ENCODE measurements at regions not wholly inside any gene's neighbourhood (a gene's known extent, or its start where the extent isn't known, plus 50 kb on each side); places are given as distances from the start of the nearest gene placed in this dataset.

DNA sequence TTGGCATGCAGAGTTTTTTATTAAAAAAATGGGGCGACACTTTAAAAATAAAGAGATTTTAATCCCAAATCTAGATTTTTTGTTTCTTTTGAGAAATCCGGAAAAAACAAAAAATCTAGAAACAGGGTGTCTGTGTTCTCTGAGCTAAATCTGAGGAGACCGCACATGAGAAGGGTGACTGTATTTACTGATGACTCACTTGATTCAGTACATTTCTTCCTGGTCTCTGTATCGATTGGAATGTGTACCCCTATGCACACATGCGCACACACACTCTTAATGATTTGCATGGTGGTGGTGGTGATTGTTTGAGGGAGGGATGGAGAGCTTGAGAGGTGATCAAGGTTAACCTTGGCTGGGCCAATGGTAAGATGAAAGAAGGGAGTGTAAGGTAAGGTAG is 443.1 kb upstream of the THRB start:
- H3K4me1 ChIP-seq (ENCODE audit: control insufficient read depth, insufficient read depth, low read length) = no peaks in the 10 kb centered on the region
- H3K4me3 ChIP-seq (ENCODE audit: low read length) = no peak overlapping the region
- no CpG with 5 or more reads among the region's 5 CpGs for whole genome bisulfite sequencing (ENCODE audit: insufficient coverage, insufficient read length)
- H3K27me3 ChIP-seq (ENCODE audit: control insufficient read depth, insufficient read depth, low read length) = no peaks in the 10 kb centered on the region
- H3K9me3 ChIP-seq (ENCODE audit: control insufficient read depth, insufficient read depth, low read length) = no peaks in the 10 kb centered on the region
- H3K36me3 ChIP-seq (ENCODE audit: control insufficient read depth, insufficient read depth, low read length) = no peaks in the 10 kb centered on the region
- H3K27ac ChIP-seq (ENCODE audit: low read length) = no peak overlapping the region
- no peak for DNase-seq (ENCODE audit: low read depth, low spot score)

- H3K27ac ChIP-seq (ENCODE audit: low read length) = no peak overlapping the region
- no CpG with 5 or more reads among the region's 3 CpGs for WGBS (ENCODE audit: insufficient coverage, insufficient read length)
- no peaks in the 10 kb centered on the region for H3K9me3 ChIP-seq (ENCODE audit: control insufficient read depth, insufficient read depth, low read length)
- H3K4me1 ChIP-seq (ENCODE audit: control insufficient read depth, insufficient read depth, low read length) = no peaks in the 10 kb centered on the region
- no peaks in the 10 kb centered on the region for H3K36me3 ChIP-seq (ENCODE audit: control insufficient read depth, insufficient read depth, low read length)
- DNase-seq (ENCODE audit: low read depth, low spot score) = no peak
- H3K27me3 ChIP-seq (ENCODE audit: control insufficient read depth, insufficient read depth, low read length) = peaks cover 5% of the 10 kb centered on the region
- H3K4me3 ChIP-seq (ENCODE audit: low read length) = no peak overlapping the region
Measured at GRCh38 chr3:24943961-24944360, 449.3 kb upstream of the THRB start.

GRCh38 chr3:24944805-24945520 is 450.3 kb upstream of the THRB start:
- Histone ChIP-seq H3K36me3 (ENCODE audit: control insufficient read depth, insufficient read depth, low read length) (no peaks in the 10 kb centered on the region), H3K9me3 (ENCODE audit: control insufficient read depth, insufficient read depth, low read length) (no peaks in the 10 kb centered on the region), H3K27ac (ENCODE audit: low read length) (no peak overlapping the region), H3K4me3 (ENCODE audit: low read length) (no peak overlapping the region), H3K4me1 (ENCODE audit: control insufficient read depth, insufficient read depth, low read length) (no peaks in the 10 kb centered on the region), H3K27me3 (ENCODE audit: control insufficient read depth, insufficient read depth, low read length) (peaks cover 10% of the 10 kb centered on the region)
- no CpG with 5 or more reads among the region's 3 CpGs for WGBS (ENCODE audit: insufficient coverage, insufficient read length)
- DNase-seq (ENCODE audit: low read depth, low spot score) = no peak

GRCh38 chr3:24945563-24945962 is 450.9 kb upstream of the THRB start:
- Histone ChIP-seq H3K4me1 (ENCODE audit: control insufficient read depth, insufficient read depth, low read length) (no peaks in the 10 kb centered on the region), H3K27me3 (ENCODE audit: control insufficient read depth, insufficient read depth, low read length) (peaks cover 12% of the 10 kb centered on the region), H3K4me3 (ENCODE audit: low read length) (no peak overlapping the region), H3K36me3 (ENCODE audit: control insufficient read depth, insufficient read depth, low read length) (no peaks in the 10 kb centered on the region), H3K27ac (ENCODE audit: low read length) (no peak overlapping the region), H3K9me3 (ENCODE audit: control insufficient read depth, insufficient read depth, low read length) (no peaks in the 10 kb centered on the region)
- no CpG with 5 or more reads among the region's 2 CpGs for WGBS (ENCODE audit: insufficient coverage, insufficient read length)
- no peak for DNase-seq (ENCODE audit: low read depth, low spot score)

DNA sequence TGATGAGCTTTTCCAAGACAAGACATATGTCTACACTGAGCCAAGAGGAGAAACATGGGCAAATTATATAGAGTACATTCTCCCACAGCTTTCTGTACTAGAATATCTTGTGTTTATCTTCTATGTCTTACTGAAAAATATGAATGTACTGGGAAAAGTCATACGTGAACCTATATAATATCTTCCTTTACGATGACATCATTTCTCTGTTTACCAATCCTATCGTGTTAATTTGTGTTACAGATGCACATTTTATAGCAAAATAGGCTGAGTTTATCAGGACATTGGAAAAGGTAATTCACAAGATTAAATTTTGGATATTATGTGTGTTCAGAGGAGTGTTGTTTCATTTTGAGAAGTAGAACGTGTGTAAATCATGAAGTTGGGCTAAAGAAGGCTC is 452.5 kb upstream of the THRB start:
- DNase-seq (ENCODE audit: low read depth, low spot score) = no peak
- Histone ChIP-seq H3K4me1 (ENCODE audit: control insufficient read depth, insufficient read depth, low read length) (no peaks in the 10 kb centered on the region), H3K4me3 (ENCODE audit: low read length) (no peak overlapping the region), H3K36me3 (ENCODE audit: control insufficient read depth, insufficient read depth, low read length) (no peaks in the 10 kb centered on the region), H3K27me3 (ENCODE audit: control insufficient read depth, insufficient read depth, low read length) (peaks cover 26% of the 10 kb centered on the region), H3K27ac (ENCODE audit: low read length) (no peak overlapping the region), H3K9me3 (ENCODE audit: control insufficient read depth, insufficient read depth, low read length) (no peaks in the 10 kb centered on the region)
- 100% methylated on average over 1 of the region's 4 CpGs for WGBS (ENCODE audit: insufficient coverage, insufficient read length)

DNA sequence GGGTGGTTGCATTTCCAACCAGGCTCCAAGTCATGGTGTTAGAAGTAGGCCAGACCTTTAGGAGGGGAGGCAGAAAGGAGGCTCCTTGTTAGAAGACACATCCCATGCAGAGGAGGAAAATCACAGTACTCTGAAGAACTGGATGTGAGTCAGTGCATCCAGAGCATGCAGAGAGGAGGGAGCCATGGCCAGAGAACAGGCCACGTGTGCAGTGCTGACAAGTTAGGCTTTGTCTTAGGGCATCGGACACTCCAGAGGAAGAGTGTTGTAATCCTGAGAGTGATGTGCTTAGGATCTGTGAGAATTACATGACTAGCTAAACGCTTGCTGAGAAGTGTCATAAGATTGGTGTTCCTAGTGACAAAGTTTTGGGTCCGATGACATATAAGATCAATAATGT is 456.5 kb upstream of the THRB start:
- Histone ChIP-seq H3K9me3 (ENCODE audit: control insufficient read depth, insufficient read depth, low read length) (no peaks in the 10 kb centered on the region), H3K27ac (ENCODE audit: low read length) (no peak overlapping the region), H3K4me3 (ENCODE audit: low read length) (no peak overlapping the region), H3K4me1 (ENCODE audit: control insufficient read depth, insufficient read depth, low read length) (no peaks in the 10 kb centered on the region), H3K36me3 (ENCODE audit: control insufficient read depth, insufficient read depth, low read length) (no peaks in the 10 kb centered on the region), H3K27me3 (ENCODE audit: control insufficient read depth, insufficient read depth, low read length) (peaks cover 57% of the 10 kb centered on the region)
- no peak for DNase-seq (ENCODE audit: low read depth, low spot score)
- no CpG with 5 or more reads among the region's 4 CpGs for WGBS (ENCODE audit: insufficient coverage, insufficient read length)

DNA sequence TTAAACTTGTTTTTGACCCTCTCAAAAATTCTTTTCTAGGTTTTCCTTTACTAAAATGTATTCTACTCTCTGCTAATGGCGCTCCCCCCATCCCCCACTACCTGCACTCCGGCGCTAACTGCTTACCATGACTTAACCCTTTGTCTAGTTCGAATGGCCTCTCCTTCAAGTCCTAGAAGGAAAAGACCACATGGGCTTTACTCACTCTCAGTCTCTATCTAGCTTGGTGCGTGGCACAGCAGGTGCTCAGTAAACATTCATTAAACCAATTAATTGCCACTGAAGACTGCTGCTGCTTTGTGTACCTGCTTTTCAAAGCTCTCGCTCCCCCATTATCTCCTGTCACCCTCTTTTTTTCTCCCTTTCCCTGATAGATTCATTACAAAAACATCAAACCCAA is 457.7 kb upstream of the THRB start:
- H3K36me3 ChIP-seq (ENCODE audit: control insufficient read depth, insufficient read depth, low read length) = no peaks in the 10 kb centered on the region
- H3K4me3 ChIP-seq (ENCODE audit: low read length) = no peak overlapping the region
- no peak overlapping the region for H3K27ac ChIP-seq (ENCODE audit: low read length)
- H3K27me3 ChIP-seq (ENCODE audit: control insufficient read depth, insufficient read depth, low read length) = peaks cover 64% of the 10 kb centered on the region
- no peaks in the 10 kb centered on the region for H3K9me3 ChIP-seq (ENCODE audit: control insufficient read depth, insufficient read depth, low read length)
- peak; percentile 41 for DNase-seq (ENCODE audit: low read depth, low spot score)
- WGBS (ENCODE audit: insufficient coverage, insufficient read length) = no CpG with 5 or more reads among the region's 6 CpGs
- no peaks in the 10 kb centered on the region for H3K4me1 ChIP-seq (ENCODE audit: control insufficient read depth, insufficient read depth, low read length)

- H3K27me3 ChIP-seq (ENCODE audit: control insufficient read depth, insufficient read depth, low read length) = peaks cover 64% of the 10 kb centered on the region
- no peaks in the 10 kb centered on the region for H3K4me1 ChIP-seq (ENCODE audit: control insufficient read depth, insufficient read depth, low read length)
- no peak overlapping the region for H3K27ac ChIP-seq (ENCODE audit: low read length)
- WGBS (ENCODE audit: insufficient coverage, insufficient read length) = 100% methylated on average over 1 of the region's 5 CpGs
- no peak overlapping the region for H3K4me3 ChIP-seq (ENCODE audit: low read length)
- no peaks in the 10 kb centered on the region for H3K9me3 ChIP-seq (ENCODE audit: control insufficient read depth, insufficient read depth, low read length)
- no peaks in the 10 kb centered on the region for H3K36me3 ChIP-seq (ENCODE audit: control insufficient read depth, insufficient read depth, low read length)
- no peak for DNase-seq (ENCODE audit: low read depth, low spot score)
Measured at GRCh38 chr3:24953060-24953771, 458.6 kb upstream of the THRB start.

DNA sequence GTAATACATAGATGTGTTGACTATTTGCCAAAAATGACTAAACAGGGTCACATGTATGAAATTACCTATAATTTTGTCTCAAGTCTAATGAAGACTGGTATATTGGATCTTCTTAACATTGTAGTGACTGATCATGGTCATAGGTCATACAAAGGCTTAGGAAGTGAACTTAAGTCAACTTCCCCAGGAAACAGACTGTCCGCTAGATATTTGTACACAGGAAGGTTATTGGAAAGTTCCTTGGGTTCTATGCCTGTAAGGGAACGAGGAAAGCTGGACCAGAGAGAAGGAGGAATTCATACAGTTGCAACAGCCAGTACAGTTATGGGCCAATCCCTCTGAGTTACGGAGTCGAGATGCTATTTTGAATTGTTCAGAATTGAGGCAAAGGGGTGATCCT is 462.0 kb upstream of the THRB start:
- WGBS (ENCODE audit: insufficient coverage, insufficient read length) = no CpG with 5 or more reads among the region's 4 CpGs
- Histone ChIP-seq H3K9me3 (ENCODE audit: control insufficient read depth, insufficient read depth, low read length) (no peaks in the 10 kb centered on the region), H3K27me3 (ENCODE audit: control insufficient read depth, insufficient read depth, low read length) (peaks cover 42% of the 10 kb centered on the region)

DNA sequence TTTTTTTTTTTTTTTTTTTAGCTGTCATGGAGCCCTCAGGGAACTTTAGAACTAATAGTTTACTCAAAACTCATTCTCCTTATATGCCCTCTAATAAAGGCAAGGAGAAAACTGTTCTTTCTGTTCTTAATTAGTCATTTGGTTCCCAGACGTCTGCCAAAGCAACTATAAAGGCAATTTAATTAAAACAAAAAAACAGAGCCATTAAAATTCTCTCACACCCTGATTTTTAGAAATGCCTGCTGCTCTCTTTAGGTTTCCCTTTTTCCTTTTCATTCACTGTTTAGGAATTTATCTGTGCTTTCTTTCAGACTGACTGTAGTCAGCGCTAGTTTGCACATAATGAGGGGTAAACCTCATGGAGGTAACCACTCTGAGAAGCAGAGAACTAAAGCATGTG is 463.6 kb upstream of the THRB start:
- peaks cover 35% of the 10 kb centered on the region for H3K27me3 ChIP-seq (ENCODE audit: control insufficient read depth, insufficient read depth, low read length)
- no peak overlapping the region for H3K4me3 ChIP-seq (ENCODE audit: low read length)
- DNase-seq (ENCODE audit: low read depth, low spot score) = no peak
- H3K9me3 ChIP-seq (ENCODE audit: control insufficient read depth, insufficient read depth, low read length) = no peaks in the 10 kb centered on the region
- H3K27ac ChIP-seq (ENCODE audit: low read length) = no peak overlapping the region
- WGBS (ENCODE audit: insufficient coverage, insufficient read length) = no CpG with 5 or more reads among the region's 2 CpGs
- no peaks in the 10 kb centered on the region for H3K36me3 ChIP-seq (ENCODE audit: control insufficient read depth, insufficient read depth, low read length)
- no peaks in the 10 kb centered on the region for H3K4me1 ChIP-seq (ENCODE audit: control insufficient read depth, insufficient read depth, low read length)

More for the DNA sequence above, 462.0 kb upstream of the THRB start:
- Histone ChIP-seq H3K4me3 (ENCODE audit: low read length) (no peak overlapping the region), H3K36me3 (ENCODE audit: control insufficient read depth, insufficient read depth, low read length) (no peaks in the 10 kb centered on the region), H3K27ac (ENCODE audit: low read length) (no peak overlapping the region), H3K4me1 (ENCODE audit: control insufficient read depth, insufficient read depth, low read length) (no peaks in the 10 kb centered on the region)
- DNase-seq (ENCODE audit: low read depth, low spot score) = no peak
